Activated CD8-positive, alpha-beta memory T cell treated with anti-CD3 and anti-CD28 coated beads for 24 hours (primary cell): ENCODE measurements at regions not wholly inside any gene's neighbourhood (a gene's known extent, or its start where the extent isn't known, plus 50 kb on each side); places are given as distances from the start of the nearest gene placed in this dataset.
"Not testable (repeated sequence)": the region's sequence is repeated elsewhere in the genome, so short reads cannot be mapped to it uniquely, and the experiment has no call there.

Source experiments
- DNase-seq: peaks from one replicate; pipeline ENCODE4 v3.0.0-alpha.2; 2020

DNA sequence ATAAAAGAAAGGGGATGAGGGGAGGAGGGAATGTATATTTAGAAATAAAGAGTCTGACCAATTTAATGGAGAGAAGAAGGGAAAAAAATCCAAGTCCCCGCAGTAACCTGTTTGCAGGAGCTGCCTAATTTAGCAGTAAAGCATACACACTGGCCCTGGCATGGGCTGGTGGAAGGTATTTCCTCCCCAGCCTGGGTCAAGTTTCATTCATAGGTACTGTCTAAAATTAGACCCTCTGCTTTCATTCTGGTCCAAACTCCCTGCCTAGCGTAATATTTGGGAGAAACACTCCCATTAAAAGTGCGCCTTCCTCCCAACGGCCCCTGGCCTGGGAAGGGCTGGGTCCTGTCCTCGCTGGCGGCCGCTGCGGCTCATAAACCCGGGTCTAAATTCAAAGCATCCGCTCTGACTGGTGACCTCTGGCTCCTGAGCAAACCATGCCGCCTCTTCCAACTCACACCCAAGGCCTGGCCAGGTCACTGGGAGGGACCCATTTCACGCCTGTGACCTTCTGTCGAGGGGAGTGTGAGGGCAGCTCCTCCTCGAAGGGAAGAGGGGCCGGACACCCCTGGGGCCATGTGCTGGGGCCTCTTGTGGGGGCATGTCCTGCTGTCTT is 123.2 kb downstream of the FGF18 start:
- DNase-seq: no peak

DNA sequence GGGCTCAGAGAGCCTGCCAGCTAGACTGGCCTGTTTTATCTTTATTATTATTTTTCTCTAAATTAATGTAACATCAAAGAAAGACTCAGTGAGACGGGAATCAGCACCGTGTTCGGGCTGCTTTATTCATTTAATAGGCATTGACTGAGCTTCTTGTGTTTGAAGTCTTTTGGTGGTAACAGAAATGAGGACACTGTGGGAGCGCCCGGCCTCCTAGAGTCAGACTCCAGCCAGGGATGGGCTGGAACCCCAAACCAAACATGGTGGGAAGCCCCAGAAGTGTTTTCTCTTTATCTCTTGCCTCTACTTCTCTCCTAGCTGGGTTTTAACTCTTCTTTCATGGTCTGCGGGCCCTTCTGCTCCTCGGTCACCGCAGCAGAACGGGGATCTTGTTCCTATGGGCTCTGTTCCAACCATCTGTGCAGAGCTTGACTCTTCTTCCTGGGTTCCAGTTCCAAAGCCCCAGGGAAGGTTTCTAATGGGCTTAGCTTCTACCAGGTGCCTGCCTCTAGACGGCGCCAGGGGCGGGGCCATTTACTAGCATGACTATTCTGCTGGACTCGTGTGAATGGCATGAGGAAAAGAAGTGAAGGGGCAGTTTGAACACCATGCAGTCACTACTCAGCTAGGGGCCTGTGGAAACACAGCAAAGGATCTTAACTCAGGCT is 123.8 kb downstream of the FGF18 start:
- DNase-seq: no peak

DNA sequence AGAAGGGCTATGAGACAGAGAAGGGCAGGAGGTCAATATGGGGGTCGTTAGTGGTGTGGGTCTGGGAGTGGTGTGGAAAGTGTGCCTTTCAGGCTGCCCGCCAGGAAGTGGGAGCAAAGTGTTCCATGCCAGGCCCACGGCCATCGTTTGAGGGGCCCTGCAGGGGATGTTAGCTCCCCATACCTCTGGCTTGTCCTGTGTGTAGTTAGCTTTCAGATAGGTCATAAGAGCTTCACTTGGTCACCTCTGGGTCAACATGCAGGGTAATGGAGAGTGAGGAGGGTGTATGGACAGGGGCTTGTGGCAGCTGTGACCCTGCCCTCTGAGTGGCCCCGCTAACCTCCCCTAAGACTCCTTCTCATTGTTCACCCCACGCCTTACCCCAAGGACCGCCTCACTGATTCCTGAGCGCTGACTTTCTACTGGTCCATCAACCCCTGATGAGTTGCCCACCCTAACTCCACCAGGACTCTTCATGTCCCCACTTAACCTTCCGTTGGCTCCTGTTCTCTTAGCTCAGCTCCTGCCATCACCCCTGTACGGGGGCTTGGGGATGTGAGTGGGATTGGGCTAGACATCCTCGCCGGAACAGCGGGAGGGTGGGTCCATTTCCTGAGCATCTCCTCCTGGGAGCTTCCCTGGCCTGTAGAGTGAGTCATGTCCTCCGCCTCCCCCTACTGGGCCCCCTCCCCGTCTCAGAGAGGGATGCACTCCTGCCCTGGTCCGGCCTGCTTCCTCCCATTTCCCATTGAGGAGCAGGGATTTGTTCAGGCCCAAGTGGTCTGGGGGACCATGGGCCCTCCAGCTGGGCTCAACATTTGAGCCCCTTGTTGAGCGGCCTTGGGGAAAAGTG is 125.7 kb downstream of the FGF18 start:
- DNase-seq: no peak

DNA sequence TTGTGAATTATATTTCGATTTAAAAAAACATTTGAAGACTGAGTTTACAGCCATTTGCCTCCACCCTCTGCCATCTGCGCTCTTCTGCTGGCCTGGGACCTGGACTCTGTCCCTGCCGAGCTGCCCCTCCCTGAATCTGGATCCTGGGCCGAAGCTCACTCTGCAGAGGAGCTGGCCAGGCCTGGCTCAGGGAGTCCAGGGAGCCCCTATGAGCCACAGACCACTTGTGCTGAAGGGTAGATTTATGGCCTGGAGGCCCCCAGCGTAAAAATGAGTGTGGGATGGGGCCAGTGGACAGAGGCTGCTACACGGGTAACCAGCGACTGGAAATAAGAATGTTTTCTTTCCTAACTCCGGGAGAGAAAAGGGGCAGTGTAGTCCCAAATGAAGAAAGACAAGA is 129.8 kb downstream of the FGF18 start:
- DNase-seq: no peak

DNA sequence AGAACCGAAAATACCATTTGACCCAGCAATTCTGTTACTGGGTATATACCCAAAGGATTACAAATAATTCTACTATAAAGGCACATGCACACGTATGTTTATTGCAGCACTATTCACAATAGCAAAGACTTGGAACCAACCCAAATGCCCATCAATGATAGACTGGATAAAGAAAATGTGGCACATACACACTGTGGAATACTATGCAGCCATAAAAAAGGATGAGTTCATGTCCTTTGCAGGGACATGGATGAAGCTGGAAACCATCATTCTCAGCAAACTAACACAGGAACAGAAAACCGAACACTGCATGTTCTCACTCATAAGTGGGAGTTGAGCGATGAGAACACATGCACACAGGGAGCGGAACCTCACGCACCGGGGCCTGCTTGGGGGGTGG is 134.4 kb downstream of the FGF18 start:
- DNase-seq: not testable (repeated sequence)

DNA sequence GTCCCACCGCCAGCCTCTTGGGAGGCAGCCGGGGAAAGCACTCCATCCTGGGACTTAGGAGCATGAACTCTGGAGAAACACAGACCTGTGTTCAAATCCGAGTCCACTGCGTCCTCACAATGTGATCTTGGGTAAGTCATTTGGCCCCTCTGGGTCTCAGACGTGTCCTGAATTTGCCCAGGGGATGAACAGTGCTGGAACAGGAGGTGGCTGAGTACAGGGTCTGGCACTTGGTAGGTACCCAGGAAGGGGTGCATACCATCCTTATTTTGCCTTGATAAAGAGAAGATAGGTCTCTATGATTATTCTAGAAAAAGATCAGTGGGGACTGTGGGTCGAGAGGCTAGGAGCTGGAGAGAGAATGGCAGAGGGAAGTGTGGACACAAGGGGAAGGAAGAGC is 135.7 kb downstream of the FGF18 start:
- no peak for DNase-seq

DNA sequence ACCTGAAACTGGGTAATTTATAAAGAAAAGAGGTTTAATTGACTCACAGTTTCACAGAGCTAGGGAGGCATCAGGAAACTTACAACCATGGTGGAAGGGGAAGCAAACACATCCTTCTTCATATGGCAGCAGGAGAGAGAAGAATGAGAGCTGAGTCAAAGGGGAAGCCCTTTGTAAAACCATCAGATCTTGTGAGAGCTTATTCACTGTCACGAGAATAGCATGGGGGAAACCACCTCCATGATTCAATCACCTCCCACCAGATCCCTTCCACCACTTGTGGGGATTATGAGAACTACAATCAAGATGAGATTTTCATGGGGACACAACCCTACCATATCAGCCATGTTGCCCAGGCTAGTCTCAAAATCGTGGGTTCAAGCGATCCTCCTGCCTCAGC is 143.4 kb downstream of the FGF18 start:
- DNase-seq: no peak

DNA sequence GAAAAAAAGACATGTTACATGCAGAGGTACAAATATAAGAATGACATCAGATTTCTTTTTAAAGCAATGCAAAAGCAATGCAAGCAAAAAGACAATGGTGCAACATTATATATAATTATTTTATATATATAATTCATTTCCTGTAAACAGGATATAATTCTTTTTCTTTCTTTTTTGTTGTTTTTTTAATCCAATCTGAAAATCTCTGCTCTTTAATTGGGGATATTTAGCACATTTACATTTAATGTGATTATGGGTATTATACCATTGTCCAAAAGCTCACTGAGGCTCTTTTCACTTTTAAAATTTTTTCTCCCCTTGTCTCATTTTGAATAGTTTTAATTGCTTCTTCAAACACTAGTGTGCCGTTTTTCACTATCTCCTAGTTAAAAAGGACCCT is 148.9 kb downstream of the FGF18 start:
- no peak for DNase-seq

DNA sequence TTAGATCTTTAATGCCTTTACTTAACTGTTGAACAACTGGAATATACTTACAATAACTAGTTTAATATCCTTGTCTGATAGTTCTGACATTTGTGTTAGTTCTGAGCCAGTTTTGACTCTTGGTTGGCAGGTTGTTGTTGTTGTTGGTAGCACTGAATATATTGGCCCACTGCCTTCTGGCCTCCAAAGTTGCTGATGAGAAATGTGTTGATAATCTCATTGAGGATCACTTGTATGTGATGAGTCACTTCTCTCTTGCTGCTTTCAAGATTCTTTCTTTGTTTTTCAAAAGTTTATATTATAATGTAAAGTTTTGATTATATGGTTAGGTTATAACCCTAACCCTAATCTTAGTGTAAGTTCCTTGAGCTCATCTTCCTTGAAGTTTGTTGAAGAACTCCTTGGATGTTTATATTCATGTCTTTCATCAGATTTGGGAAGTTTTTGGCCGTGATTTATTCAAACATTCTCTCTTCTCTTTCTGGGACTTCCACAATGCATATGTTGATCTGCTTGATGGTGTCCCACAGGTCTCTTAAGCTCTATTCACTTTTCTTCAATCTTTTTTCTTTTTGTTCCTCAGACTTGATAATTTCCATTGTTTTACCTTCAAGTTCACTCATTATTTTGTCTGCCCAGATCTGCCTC is 149.7 kb downstream of the FGF18 start:
- DNase-seq: no peak

DNA sequence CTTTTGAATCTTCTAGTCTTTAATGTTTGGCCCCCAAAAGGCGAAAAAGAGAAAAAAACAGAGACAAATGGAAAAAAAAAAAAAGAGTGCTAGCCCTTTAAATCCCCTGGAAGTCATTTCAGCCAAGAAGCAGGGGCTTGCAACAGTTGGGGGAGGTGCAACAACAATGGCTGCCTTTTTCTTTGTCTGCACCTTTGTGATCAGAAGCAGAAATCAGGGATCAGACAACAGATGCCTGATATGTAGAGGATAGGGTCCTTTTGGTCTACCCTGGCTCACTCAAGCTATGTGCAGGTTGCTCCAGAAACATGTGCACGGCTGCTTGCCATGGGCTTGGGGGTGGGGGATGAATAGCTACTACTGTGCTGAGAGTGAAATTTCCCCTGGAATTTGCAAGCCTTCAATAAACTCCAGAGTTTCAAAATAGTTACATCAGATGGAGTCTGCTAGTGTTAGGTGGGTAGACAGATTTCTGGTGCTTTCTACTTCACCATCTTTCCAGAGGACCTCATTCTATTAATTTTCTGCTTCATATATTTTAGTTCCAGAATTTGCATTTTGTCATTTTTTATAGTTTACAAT is 150.9 kb downstream of the FGF18 start:
- DNase-seq: no peak

DNA sequence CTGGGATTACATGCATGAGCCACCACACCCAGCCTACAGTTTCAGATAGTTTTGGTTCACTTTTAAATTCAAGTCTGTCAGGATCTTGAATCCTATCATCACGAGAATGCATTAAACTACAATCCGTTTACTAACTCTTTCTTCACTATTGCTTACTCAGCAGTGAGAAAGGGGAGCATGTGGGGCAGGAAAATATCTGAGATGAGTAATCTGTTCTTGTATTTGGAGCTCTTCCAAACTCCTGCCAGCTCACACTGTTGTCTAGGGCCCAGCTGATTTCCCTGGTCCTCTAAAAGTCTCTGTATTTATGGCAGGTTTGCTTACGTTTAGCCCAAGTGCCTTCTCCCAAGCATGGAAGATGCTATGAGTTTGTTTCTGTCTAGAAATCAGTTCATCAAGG is 152.2 kb downstream of the FGF18 start:
- DNase-seq: no peak

DNA sequence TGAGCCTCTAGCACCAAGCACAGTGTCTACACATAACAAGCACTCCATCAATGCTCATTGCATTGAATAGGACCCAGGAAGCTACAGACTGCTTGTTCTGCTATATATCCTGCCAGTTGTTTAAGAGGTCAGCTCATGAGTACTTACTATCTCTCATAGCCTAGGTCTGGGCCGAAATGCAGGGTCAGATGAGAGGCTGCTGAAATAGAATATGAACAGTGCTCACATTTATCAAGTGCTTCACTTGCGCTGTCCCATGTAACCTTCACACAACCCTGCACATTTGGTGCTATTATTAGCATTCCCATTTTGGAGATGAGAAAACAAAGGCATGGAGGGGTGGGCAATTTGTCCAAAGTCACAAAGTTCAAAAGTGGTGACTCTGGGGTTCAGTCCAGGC is 153.6 kb downstream of the FGF18 start:
- DNase-seq: no peak

DNA sequence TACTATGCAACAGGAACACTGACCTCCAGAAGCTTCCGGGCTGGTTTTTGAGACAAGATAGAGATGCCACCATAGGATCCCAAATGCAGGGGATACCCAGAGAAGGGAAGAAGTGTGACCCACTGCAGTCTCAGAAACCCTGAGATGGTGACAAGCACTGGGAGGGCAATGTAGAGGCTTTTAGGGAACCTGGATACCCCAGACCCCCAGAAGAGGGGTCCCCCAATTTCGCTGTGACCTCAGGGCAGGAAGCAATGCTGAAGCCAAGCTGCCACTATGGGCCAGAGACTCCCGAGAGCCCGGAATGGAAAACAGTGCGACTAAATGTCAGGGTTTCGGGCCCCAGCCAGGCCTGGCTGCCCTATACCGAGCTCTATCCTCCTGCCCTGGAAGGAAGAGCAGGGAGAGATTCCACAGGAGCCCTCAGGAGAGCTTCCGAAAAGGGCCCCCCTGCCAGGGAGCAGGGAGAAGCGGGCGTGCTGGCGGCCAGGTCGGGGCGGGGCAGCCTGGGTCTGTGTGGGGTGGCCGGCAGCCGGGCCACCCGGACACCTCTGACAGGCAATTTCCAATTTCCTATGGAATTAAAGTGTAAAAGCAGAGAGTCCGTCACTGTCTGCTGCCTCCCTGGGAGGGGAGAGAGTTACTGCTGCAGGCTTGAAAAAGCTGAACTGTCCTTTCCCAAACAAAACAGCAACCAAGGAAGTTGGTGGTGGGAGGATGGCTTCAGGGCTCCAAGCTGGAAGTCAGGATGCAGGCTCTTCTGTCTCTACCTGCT is 154.2 kb downstream of the FGF18 start:
- DNase-seq: no peak

DNA sequence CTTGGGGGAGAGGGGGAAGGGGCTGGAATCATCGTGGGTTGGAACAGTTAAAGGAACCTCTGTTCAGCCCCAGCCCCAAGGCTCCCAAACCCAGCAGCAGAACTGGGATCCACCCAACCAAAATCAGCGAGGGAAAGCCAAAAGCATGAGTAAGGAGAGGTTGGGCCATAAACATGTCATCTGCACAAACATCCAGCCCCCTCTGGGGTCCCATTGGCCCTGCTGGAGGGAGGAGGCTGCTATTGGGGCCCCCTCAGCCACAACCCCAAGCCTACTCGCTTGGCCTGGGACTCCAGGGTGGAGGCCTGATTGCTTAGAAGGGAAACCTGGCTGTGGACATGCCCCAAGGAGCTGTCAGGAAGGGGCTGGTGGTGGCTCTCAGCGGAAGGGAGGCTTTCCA is 154.9 kb downstream of the FGF18 start:
- no peak for DNase-seq

DNA sequence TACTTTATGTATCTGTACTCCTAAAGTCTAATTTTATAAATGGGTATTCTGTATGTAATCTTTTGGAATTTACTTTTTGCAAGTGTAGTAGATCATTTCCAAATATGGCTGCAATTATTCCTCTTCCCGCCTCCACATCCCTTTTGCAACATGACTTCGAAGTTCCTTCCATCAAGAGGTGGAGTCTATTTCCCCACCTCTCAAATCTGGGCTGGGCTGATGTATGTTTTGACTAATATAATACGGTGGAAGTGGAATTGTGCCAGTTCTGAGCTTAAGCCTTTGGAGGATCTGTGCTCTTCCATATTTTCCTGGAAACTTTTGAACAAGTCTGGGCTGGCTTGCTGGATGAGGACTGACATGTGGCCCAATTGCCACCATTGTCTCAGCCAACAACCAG is 155.9 kb downstream of the FGF18 start:
- DNase-seq: no peak

DNA sequence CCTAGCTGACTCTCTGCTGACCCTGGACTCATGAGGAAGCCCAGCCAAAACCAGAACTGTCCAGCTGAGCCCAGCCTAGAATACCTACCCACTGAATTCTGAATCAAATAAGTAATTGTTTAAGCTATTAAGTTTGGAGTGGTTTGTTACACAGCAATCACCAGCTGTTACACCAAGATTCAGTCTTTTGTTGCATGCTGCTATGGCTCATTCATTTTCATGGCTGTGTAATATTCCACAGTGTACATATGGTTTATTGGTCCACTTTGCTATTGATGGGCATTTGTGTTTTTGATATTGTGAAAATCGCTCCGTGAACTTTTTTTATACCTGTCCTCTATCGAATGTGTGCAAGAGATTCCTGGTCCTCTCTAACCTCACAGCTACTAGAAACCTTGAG is 156.4 kb downstream of the FGF18 start:
- DNase-seq: no peak

DNA sequence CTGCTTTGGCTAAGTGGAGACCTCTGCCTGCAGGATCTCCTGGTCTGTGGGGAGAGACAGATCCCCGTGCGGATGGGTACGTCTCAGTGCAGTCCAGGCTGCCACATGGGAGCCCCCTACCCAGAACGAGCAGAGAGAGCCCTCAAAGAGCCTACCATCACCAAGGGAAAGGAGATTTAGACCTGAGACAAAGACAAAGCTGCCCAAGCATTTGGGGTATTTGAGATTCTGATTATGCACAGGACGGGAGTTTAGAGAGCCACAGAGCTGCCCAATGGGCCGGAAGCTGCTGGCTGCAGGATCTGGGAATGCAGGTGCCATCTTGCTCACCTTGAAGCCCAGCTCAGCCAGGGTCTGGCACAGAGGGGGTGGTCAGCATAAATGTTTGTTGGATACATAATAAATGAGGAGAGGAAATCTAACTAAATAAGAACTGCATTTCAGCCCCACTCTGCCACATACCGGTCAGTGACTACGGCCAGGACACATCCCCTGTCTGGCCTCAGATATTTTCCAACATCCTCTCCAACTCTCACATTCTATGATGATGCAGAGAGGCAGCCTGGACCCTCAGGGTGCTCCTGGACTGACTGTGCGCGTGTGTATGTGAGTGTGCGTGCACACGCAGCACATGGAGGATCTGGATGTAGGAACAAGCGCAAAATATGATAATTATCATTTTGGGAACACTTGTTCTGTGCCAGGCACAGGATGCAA is 157.8 kb downstream of the FGF18 start:
- DNase-seq: no peak

DNA sequence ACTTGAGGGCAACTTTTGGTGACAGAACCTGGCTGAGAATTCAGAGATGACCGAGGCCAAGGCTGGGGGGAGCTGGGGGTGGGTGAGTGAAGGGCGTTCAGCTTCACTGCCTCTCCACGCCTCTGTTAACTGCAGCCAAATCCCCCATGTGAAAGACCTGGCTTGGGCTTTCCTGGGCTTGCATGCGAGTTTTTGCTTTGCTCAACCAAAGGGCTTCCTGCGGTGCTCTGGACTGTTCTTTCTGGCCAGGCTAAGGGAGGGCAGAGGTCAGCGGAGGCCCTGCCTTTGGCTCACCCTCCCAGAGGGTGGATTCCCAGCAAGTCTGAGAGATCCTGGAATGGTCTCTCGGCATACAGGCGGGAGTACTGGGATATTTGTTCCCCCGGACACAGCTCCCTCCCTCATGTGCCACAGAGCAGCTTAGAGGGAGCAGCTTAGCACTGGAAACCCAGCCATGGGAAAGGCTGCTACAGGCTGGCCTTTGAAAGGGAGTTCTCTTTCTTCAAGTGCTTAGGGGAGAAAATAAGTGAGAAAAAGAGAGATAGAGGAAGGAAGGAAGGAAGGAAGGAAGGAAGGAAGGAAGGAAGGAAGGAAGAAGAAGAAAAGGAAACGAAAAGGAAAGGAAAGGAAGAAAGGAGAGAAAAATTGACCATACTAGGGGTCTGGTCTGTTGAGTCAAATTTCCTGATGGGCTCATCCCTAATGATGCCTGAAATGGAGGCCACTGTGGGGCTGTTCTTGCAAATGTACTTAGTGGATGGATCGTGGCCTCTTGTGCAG is 158.8 kb downstream of the FGF18 start:
- DNase-seq: no peak

DNA sequence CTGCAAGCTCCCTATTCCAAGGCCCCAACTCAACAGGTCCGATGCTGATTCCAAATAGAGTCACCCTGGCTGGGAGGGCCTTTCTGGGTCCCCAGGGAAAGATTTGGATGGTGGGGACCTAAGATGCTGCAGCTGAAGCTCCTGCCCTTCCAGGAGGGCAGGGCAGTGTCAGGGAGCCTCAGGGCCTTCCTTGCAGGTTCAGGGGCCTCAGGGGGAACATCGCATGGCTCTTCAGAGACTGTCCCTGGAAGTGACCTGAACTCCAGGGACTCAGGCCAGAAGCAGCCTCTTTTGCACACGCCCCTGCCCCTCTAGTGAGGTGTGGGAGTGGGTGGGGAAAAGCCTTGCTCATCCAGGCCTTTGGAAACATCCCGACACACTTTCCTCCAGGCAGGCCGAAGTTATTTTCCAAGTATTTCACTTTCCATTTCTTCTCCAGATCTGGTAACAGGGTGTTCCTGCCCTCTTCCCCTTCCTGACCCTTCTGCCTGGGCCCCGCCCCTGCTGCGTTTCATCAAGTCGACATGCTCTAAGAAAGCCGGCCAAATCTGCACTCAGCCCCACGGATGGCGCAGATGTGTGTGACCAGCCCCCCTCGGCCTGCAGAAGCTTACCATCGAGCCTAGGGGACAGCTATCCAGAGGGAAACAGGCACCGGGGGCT is 159.5 kb downstream of the FGF18 start:
- DNase-seq: no peak

DNA sequence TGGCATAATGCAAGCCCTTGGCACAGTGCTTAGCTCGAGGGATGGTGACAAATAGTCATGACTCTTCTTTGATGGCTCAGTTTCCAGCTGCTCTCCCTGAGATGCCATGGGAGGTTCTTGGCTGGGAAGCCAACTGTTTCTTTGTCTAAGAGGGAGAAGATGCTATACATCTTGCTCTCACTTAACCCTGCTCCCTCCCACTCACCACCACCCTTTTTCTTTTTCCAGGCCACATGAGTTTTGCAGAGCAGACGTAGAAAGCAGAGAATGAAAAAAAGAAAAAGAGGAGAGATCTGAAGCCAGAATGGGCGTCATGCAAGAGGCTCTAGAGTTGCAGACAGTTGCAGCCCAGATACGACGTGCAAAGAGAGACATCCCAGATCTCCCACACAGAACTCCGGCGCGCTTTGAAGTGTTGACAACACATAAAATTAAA is 160.5 kb downstream of the FGF18 start:
- no peak for DNase-seq
